ENCODE measurements at regions not wholly inside any gene's neighbourhood (a gene's known extent, or its start where the extent isn't known, plus 50 kb on each side); places are given as distances from the start of the nearest gene placed in this dataset.

- Histone ChIP-seq H3K27ac (ENCODE audit: low read length) (no peak overlapping the region), H3K9me3 (ENCODE audit: control insufficient read depth in 2 of 2, low read length in 2 of 2) (peaks cover 0 to 6% of the 10 kb centered on the region in 2 donors), H3K9ac (ENCODE audit: low read length in 2 of 2) (no peak overlapping the region), H3K4me3 (ENCODE audit: low read length in 2 of 2) (no peak overlapping the region), H3K4me1 (ENCODE audit: control insufficient read depth, insufficient read depth, low read length) (no peaks in the 10 kb centered on the region), H3K27me3 (ENCODE audit: control insufficient read depth in 1 of 2, insufficient read depth in 2 of 2, low read length in 2 of 2) (no peaks in the 10 kb centered on the region), H3K36me3 (ENCODE audit: control insufficient read depth in 2 of 2, insufficient read depth in 2 of 2, low read length in 2 of 2) (no peaks in the 10 kb centered on the region)
Measured at GRCh38 chr10:129184196-129184595, 282.8 kb upstream of the MGMT start.

- Histone ChIP-seq H3K9ac (ENCODE audit: low read length in 2 of 2) (no peak overlapping the region), H3K4me3 (ENCODE audit: low read length in 2 of 2) (no peak overlapping the region), H3K27ac (ENCODE audit: low read length) (no peak overlapping the region), H3K36me3 (ENCODE audit: control insufficient read depth in 2 of 2, insufficient read depth in 2 of 2, low read length in 2 of 2) (no peaks in the 10 kb centered on the region), H3K4me1 (ENCODE audit: control insufficient read depth, insufficient read depth, low read length) (no peaks in the 10 kb centered on the region), H3K9me3 (ENCODE audit: control insufficient read depth in 2 of 2, low read length in 2 of 2) (peaks cover 0 to 6% of the 10 kb centered on the region in 2 donors), H3K27me3 (ENCODE audit: control insufficient read depth in 1 of 2, insufficient read depth in 2 of 2, low read length in 2 of 2) (no peaks in the 10 kb centered on the region)
Measured at GRCh38 chr10:129187331-129187730, 279.7 kb upstream of the MGMT start.

GRCh38 chr10:129191797-129192196 lies 275.2 kb upstream of the MGMT start:
- Histone ChIP-seq H3K4me3 (ENCODE audit: low read length in 2 of 2) (no peak overlapping the region), H3K27me3 (ENCODE audit: control insufficient read depth in 1 of 2, insufficient read depth in 2 of 2, low read length in 2 of 2) (peaks cover 0 to 8% of the 10 kb centered on the region in 2 donors), H3K9ac (ENCODE audit: low read length in 2 of 2) (no peak overlapping the region), H3K36me3 (ENCODE audit: control insufficient read depth in 2 of 2, insufficient read depth in 2 of 2, low read length in 2 of 2) (no peaks in the 10 kb centered on the region), H3K4me1 (ENCODE audit: control insufficient read depth, insufficient read depth, low read length) (no peaks in the 10 kb centered on the region), H3K27ac (ENCODE audit: low read length) (no peak overlapping the region), H3K9me3 (ENCODE audit: control insufficient read depth in 2 of 2, low read length in 2 of 2) (peaks cover 0 to 3% of the 10 kb centered on the region in 2 donors)

DNA sequence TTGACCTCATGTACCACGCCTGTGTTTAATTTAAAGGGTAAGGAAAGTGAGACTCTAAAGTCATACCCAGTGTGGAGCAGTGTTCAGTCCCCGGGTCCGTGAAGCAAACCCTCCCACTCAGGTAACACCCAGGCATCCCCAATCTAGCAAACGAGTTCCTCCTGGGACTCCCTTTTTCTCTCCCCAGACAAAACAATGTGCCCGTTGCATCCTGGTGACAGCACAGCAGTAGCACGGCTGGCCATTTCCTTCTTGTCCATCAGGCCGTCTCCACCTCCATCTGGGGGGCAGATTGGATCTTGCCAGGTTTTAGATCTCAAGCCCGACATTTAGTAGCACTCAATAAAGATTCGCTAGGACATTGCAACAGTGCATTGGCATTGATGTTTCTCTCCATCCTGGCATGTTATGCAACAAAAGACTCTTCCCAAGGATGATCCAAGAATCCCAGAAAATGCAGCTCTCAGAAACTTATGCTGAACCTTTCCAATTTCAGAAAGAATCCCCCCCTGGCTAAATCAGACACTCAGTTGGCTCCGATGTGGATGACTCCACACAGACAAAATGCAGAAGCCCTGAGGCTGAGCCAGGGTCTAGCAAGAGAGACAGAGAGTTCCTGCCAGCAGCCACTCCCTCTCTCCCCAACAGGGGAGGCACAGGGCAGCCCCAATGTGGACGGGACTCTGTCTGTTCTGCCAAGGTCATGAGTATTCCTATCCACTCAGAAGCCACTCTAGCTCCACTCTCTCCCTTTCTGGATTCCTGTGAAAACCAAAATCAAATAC lies 274.5 kb upstream of the MGMT start:
- Histone ChIP-seq H3K4me1 (ENCODE audit: control insufficient read depth, insufficient read depth, low read length) (no peaks in the 10 kb centered on the region), H3K36me3 (ENCODE audit: control insufficient read depth in 2 of 2, insufficient read depth in 2 of 2, low read length in 2 of 2) (no peaks in the 10 kb centered on the region), H3K9ac (ENCODE audit: low read length in 2 of 2) (no peak overlapping the region), H3K27me3 (ENCODE audit: control insufficient read depth in 1 of 2, insufficient read depth in 2 of 2, low read length in 2 of 2) (peaks cover 0 to 8% of the 10 kb centered on the region in 2 donors), H3K4me3 (ENCODE audit: low read length in 2 of 2) (no peak overlapping the region), H3K9me3 (ENCODE audit: control insufficient read depth in 2 of 2, low read length in 2 of 2) (no peaks in the 10 kb centered on the region), H3K27ac (ENCODE audit: low read length) (no peak overlapping the region)

- Histone ChIP-seq H3K4me3 (ENCODE audit: low read length in 2 of 2) (no peak overlapping the region), H3K27me3 (ENCODE audit: control insufficient read depth in 1 of 2, insufficient read depth in 2 of 2, low read length in 2 of 2) (peaks cover 0 to 8% of the 10 kb centered on the region in 2 donors), H3K4me1 (ENCODE audit: control insufficient read depth, insufficient read depth, low read length) (no peaks in the 10 kb centered on the region), H3K27ac (ENCODE audit: low read length) (no peak overlapping the region), H3K36me3 (ENCODE audit: control insufficient read depth in 2 of 2, insufficient read depth in 2 of 2, low read length in 2 of 2) (no peaks in the 10 kb centered on the region), H3K9ac (ENCODE audit: low read length in 2 of 2) (no peak overlapping the region), H3K9me3 (ENCODE audit: control insufficient read depth in 2 of 2, low read length in 2 of 2) (no peaks in the 10 kb centered on the region)
Measured at GRCh38 chr10:129193148-129193547, 273.9 kb upstream of the MGMT start.

DNA sequence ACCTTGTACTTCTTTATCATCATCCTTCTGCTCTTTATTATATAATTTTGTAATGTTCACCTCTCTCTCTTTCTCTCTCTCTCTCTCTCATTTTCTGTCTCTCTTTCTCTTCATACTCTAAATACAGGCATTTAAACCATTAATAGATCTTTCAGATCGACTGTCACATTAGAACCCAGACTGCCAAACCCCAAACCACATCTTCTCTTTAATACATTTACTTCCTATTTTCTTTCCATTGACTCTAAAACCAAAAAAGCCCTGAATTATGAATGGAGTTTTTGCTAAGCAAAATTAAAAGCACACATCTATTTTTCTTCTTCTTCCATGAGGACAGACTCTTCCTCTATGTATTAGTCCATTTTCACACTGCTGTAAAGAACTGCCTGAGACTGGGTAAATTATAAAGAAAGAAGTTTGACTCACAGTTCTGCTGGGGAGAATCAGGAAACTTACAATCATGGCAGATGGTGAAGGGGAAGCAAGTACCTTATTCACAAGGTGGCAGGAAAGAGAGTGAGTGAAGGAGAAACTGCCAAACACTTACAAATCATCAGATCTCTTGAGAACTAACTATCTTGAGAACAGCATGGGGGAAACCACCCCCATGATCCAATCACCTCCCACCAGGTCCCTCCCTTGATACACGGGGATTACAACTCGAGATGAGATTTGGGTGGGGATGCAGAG lies 272.7 kb upstream of the MGMT start:
- Histone ChIP-seq H3K4me3 (ENCODE audit: low read length in 2 of 2) (no peak overlapping the region), H3K9ac (ENCODE audit: low read length in 2 of 2) (no peak overlapping the region), H3K27me3 (ENCODE audit: control insufficient read depth in 1 of 2, insufficient read depth in 2 of 2, low read length in 2 of 2) (peaks cover 0 to 8% of the 10 kb centered on the region in 2 donors), H3K36me3 (ENCODE audit: control insufficient read depth in 2 of 2, insufficient read depth in 2 of 2, low read length in 2 of 2) (no peaks in the 10 kb centered on the region), H3K27ac (ENCODE audit: low read length) (no peak overlapping the region), H3K9me3 (ENCODE audit: control insufficient read depth in 2 of 2, low read length in 2 of 2) (no peaks in the 10 kb centered on the region), H3K4me1 (ENCODE audit: control insufficient read depth, insufficient read depth, low read length) (no peaks in the 10 kb centered on the region)

DNA sequence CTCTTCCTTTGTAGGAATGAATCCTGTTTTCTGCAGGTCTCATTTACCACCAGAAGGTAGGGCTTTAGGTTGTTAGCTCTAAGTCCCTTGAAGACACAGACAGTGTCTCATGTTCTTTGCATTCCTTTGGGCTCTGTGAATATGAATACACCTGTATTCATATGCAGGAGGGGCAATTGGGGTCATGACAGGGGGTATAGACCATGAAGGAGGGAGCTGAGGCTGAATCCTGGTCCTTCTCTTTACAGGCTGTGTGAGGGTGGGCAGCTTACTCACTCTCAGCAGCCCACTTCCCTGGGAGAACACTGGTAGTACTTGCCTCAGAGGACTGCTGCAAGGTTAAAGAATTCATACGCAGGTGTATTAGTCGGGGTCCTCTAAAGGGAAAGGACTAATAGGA lies 267.2 kb upstream of the MGMT start:
- no peaks in the 10 kb centered on the region for H3K4me1 ChIP-seq (ENCODE audit: control insufficient read depth, insufficient read depth, low read length)

GRCh38 chr10:129203819-129204218 lies 263.2 kb upstream of the MGMT start:
- Histone ChIP-seq H3K9me3 (ENCODE audit: control insufficient read depth in 2 of 2, low read length in 2 of 2) (no peaks in the 10 kb centered on the region), H3K9ac (ENCODE audit: low read length in 2 of 2) (no peak overlapping the region), H3K27ac (ENCODE audit: low read length) (no peak overlapping the region), H3K36me3 (ENCODE audit: control insufficient read depth in 2 of 2, insufficient read depth in 2 of 2, low read length in 2 of 2) (no peaks in the 10 kb centered on the region), H3K4me3 (ENCODE audit: low read length in 2 of 2) (no peak overlapping the region), H3K27me3 (ENCODE audit: control insufficient read depth in 1 of 2, insufficient read depth in 2 of 2, low read length in 2 of 2) (no peaks in the 10 kb centered on the region), H3K4me1 (ENCODE audit: control insufficient read depth, insufficient read depth, low read length) (no peaks in the 10 kb centered on the region)

More for the DNA sequence above, 267.2 kb upstream of the MGMT start:
- Histone ChIP-seq H3K36me3 (ENCODE audit: control insufficient read depth in 2 of 2, insufficient read depth in 2 of 2, low read length in 2 of 2) (no peaks in the 10 kb centered on the region), H3K27me3 (ENCODE audit: control insufficient read depth in 1 of 2, insufficient read depth in 2 of 2, low read length in 2 of 2) (no peaks in the 10 kb centered on the region), H3K27ac (ENCODE audit: low read length) (no peak overlapping the region), H3K9me3 (ENCODE audit: control insufficient read depth in 2 of 2, low read length in 2 of 2) (no peaks in the 10 kb centered on the region), H3K9ac (ENCODE audit: low read length in 2 of 2) (no peak overlapping the region), H3K4me3 (ENCODE audit: low read length in 2 of 2) (no peak overlapping the region)

- Histone ChIP-seq H3K9me3 (ENCODE audit: control insufficient read depth in 2 of 2, low read length in 2 of 2) (no peaks in the 10 kb centered on the region), H3K36me3 (ENCODE audit: control insufficient read depth in 2 of 2, insufficient read depth in 2 of 2, low read length in 2 of 2) (no peaks in the 10 kb centered on the region), H3K27ac (ENCODE audit: low read length) (no peak overlapping the region), H3K4me3 (ENCODE audit: low read length in 2 of 2) (no peak overlapping the region), H3K27me3 (ENCODE audit: control insufficient read depth in 1 of 2, insufficient read depth in 2 of 2, low read length in 2 of 2) (no peaks in the 10 kb centered on the region), H3K4me1 (ENCODE audit: control insufficient read depth, insufficient read depth, low read length) (no peaks in the 10 kb centered on the region), H3K9ac (ENCODE audit: low read length in 2 of 2) (no peak overlapping the region)
Measured at GRCh38 chr10:129207297-129207696, 259.7 kb upstream of the MGMT start.

DNA sequence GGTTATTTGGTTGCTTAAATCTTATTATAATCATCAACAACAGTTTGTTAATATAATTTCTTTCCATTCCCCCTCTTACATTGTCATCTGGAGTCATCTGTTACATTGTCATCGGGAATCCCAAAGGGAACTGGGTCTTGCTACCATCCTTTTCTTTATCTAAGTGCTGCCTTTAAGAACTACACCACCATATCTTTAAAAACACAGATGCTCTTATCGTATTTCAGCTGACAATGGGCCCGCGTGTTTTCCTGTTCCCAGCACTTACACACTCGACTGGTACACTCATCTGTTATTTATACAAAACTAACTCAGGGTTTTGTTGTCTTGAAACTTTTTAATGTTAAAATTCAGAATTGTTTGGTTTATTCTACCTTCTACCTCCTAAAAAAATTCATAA lies 256.2 kb upstream of the MGMT start:
- Histone ChIP-seq H3K27ac (ENCODE audit: low read length) (no peak overlapping the region), H3K4me3 (ENCODE audit: low read length in 2 of 2) (no peak overlapping the region), H3K27me3 (ENCODE audit: control insufficient read depth in 1 of 2, insufficient read depth in 2 of 2, low read length in 2 of 2) (no peaks in the 10 kb centered on the region)

DNA sequence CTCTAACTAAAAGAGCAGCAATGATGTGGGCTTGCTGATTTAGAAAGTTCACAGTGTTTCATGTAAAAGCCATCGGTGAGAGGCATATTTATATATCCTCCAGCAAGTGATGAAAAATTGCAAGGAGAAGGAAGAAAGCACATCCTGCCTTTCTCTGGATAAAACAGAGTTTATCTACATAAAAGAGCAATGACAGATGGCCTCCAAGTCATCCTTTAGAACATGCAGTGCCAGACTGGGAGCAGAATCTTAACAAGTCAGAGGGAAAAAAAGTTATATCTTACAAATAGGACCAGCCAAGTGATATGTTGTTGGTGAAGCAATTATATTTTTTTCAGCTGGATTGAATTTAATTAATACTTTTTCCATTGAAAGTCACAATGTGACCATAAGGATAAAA lies 253.8 kb upstream of the MGMT start:
- H3K4me3 ChIP-seq (ENCODE audit: low read length in 2 of 2), result no peak overlapping the region
- no peak overlapping the region for H3K27ac ChIP-seq (ENCODE audit: low read length)
- H3K36me3 ChIP-seq (ENCODE audit: control insufficient read depth in 2 of 2, insufficient read depth in 2 of 2, low read length in 2 of 2), result no peaks in the 10 kb centered on the region
- no peaks in the 10 kb centered on the region for H3K9me3 ChIP-seq (ENCODE audit: control insufficient read depth in 2 of 2, low read length in 2 of 2)
- no peak overlapping the region for H3K9ac ChIP-seq (ENCODE audit: low read length in 2 of 2)
- no peaks in the 10 kb centered on the region for H3K27me3 ChIP-seq (ENCODE audit: control insufficient read depth in 1 of 2, insufficient read depth in 2 of 2, low read length in 2 of 2)
- no peaks in the 10 kb centered on the region for H3K4me1 ChIP-seq (ENCODE audit: control insufficient read depth, insufficient read depth, low read length)

More for the DNA sequence above, 256.2 kb upstream of the MGMT start:
- Histone ChIP-seq H3K9me3 (ENCODE audit: control insufficient read depth in 2 of 2, low read length in 2 of 2) (no peaks in the 10 kb centered on the region), H3K4me1 (ENCODE audit: control insufficient read depth, insufficient read depth, low read length) (no peaks in the 10 kb centered on the region), H3K9ac (ENCODE audit: low read length in 2 of 2) (no peak overlapping the region), H3K36me3 (ENCODE audit: control insufficient read depth in 2 of 2, insufficient read depth in 2 of 2, low read length in 2 of 2) (no peaks in the 10 kb centered on the region)
